Activated CD8-positive, alpha-beta memory T cell treated with anti-CD3 and anti-CD28 coated beads, Interleukin-2, amount 10 ng/mL, durations not matched to agents 7 days and 5 days (primary cell): ENCODE measurements at regions not wholly inside any gene's neighbourhood (a gene's known extent, or its start where the extent isn't known, plus 50 kb on each side); places are given as distances from the start of the nearest gene placed in this dataset.

Experiments used
- ATAC-seq: fragments of 150-1000 bp; cut with Tn5 transposase; one replicate; pipeline ENCODE4 v1.10.0; 2021; ENCODE audit warnings: moderate library complexity
- CTCF ChIA-PET: fragments of 350-600 bp; sonication (Branson Sonifier 250); formaldehyde crosslinking; loops from one replicate; lab custom pipeline; 2021; ENCODE audit warnings: antibody characterized with exemption; lab: Charles Lee
- DNase-seq: peaks from one replicate; pipeline ENCODE4 v3.0.0-alpha.2; 2020
- H3K27ac Mint-ChIP-seq: one replicate; pipeline ENCODE4 v1.8.0; 2021; ENCODE audit warnings: mild to moderate bottlenecking, mixed read lengths
- H3K27me3 Mint-ChIP-seq: one replicate; pipeline ENCODE4 v1.8.0; 2021; ENCODE audit warnings: mixed read lengths
- H3K36me3 Mint-ChIP-seq: one replicate; pipeline ENCODE4 v1.8.0; 2021; ENCODE audit warnings: mild to moderate bottlenecking, mixed read lengths
- H3K4me1 Mint-ChIP-seq: one replicate; pipeline ENCODE4 v1.8.0; 2021; ENCODE audit warnings: mixed read lengths
- H3K4me3 Mint-ChIP-seq: one replicate; pipeline ENCODE4 v1.8.0; 2021; ENCODE audit warnings: mild to moderate bottlenecking, moderate library complexity, mixed read lengths
- H3K9me3 Mint-ChIP-seq: one replicate; pipeline ENCODE4 v1.8.0; 2022; ENCODE audit warnings: low read depth, mixed read lengths

- peaks cover 3% of the 10 kb centered on the region for H3K4me1 Mint-ChIP-seq
- DNase-seq (no peak), ATAC-seq (no peak)
- H3K9me3 Mint-ChIP-seq = no peaks in the 10 kb centered on the region
- H3K27me3 Mint-ChIP-seq = no peaks in the 10 kb centered on the region
- CTCF ChIA-PET = interaction anchor here (0.9 to 1.2 kb wide), 2 partner anchors 13 to 70 kb away, joined by 3 to 4 read pairs; no protein-coding TSS in a partner anchor
- H3K27ac Mint-ChIP-seq = no peak overlapping the region
- no peak overlapping the region for H3K4me3 Mint-ChIP-seq
- H3K36me3 Mint-ChIP-seq = peaks cover 1% of the 10 kb centered on the region
Measured at GRCh38 chr3:17801131-17801530, 58.7 kb upstream of the TBC1D5 start.

GRCh38 chr3:17800232-17800631, 57.8 kb upstream of the TBC1D5 start:
- no peak for DNase-seq
- Mint-ChIP-seq H3K36me3 (peaks cover 1% of the 10 kb centered on the region), H3K4me3 (no peak overlapping the region), H3K27me3 (no peaks in the 10 kb centered on the region), H3K27ac (no peak overlapping the region), H3K4me1 (no peaks in the 10 kb centered on the region), H3K9me3 (no peaks in the 10 kb centered on the region)
- CTCF ChIA-PET = interaction anchor here (1.2 kb wide), 1 partner anchor 70 kb away, joined by 3 read pairs; no protein-coding TSS in a partner anchor
- no peak for ATAC-seq

DNA sequence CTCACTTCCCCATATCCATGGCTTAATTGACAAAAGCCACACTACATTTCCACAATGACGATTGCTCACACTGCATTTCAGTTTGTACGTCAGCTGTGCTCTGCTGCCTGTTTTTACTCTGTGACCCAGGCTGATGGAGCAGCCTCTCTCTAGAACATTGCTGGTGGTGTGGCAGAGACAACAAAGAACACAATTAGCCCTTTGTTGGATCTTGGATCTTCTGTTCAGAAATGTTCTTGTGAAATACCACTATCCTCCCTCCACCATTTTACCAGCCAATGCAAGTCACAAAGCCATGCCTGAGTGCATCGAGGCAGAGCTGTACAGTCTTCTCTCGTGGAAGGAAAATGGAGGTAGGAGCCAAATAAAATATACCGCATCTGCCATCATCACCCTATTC, 56.9 kb upstream of the TBC1D5 start:
- ATAC-seq = no peak
- Mint-ChIP-seq H3K27me3 (no peaks in the 10 kb centered on the region), H3K4me3 (no peak overlapping the region), H3K9me3 (no peaks in the 10 kb centered on the region), H3K36me3 (peaks cover 1% of the 10 kb centered on the region), H3K4me1 (no peaks in the 10 kb centered on the region), H3K27ac (no peak overlapping the region)
- CTCF ChIA-PET = no interaction called here
- no peak for DNase-seq

DNA sequence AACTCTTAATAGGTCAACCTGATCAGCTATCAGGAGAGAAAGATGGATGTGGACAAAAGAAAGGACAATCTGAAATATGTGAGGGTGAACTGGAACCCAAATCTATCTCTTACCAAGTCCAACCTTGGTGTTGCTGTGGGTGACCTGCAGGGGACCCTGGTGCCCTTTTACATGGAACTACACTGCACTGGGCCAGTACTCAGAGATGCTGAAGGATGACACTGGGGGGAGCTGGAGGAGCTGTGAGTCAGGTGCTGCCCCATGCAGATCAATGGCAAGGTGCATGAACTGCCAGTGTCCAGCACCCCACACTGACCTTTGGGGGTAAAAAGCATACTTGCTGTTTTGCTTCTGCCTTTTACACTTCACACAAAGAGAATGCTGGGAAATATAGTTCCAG, 55.6 kb upstream of the TBC1D5 start:
- DNase-seq (no peak), ATAC-seq (no peak)
- no peaks in the 10 kb centered on the region for H3K27me3 Mint-ChIP-seq
- peaks cover 5% of the 10 kb centered on the region for H3K36me3 Mint-ChIP-seq
- H3K27ac Mint-ChIP-seq = no peak overlapping the region
- H3K9me3 Mint-ChIP-seq = no peaks in the 10 kb centered on the region
- no peaks in the 10 kb centered on the region for H3K4me1 Mint-ChIP-seq
- H3K4me3 Mint-ChIP-seq = no peak overlapping the region
- CTCF ChIA-PET = no interaction called here

GRCh38 chr3:17795711-17796110, 53.3 kb upstream of the TBC1D5 start:
- H3K27ac Mint-ChIP-seq = no peak overlapping the region
- CTCF ChIA-PET = no interaction called here
- H3K9me3 Mint-ChIP-seq = peaks cover 6% of the 10 kb centered on the region
- H3K27me3 Mint-ChIP-seq = no peaks in the 10 kb centered on the region
- DNase-seq (no peak), ATAC-seq (no peak)
- peaks cover 15% of the 10 kb centered on the region for H3K36me3 Mint-ChIP-seq
- no peaks in the 10 kb centered on the region for H3K4me1 Mint-ChIP-seq
- no peak overlapping the region for H3K4me3 Mint-ChIP-seq

- H3K27ac Mint-ChIP-seq = no peak overlapping the region
- peaks cover 6% of the 10 kb centered on the region for H3K9me3 Mint-ChIP-seq
- no peak for ATAC-seq
- CTCF ChIA-PET = no interaction called here
- peaks cover 16% of the 10 kb centered on the region for H3K36me3 Mint-ChIP-seq
- no peak overlapping the region for H3K4me3 Mint-ChIP-seq
- no peaks in the 10 kb centered on the region for H3K4me1 Mint-ChIP-seq
- peaks cover under 1% of the 10 kb centered on the region for H3K27me3 Mint-ChIP-seq
- DNase-seq = no peak
Measured at GRCh38 chr3:17795280-17795679, 52.8 kb upstream of the TBC1D5 start.

- Mint-ChIP-seq H3K27ac (no peak overlapping the region), H3K27me3 (peaks cover 8% of the 10 kb centered on the region), H3K9me3 (peaks cover 6% of the 10 kb centered on the region), H3K36me3 (peaks cover 23% of the 10 kb centered on the region), H3K4me3 (no peak overlapping the region), H3K4me1 (no peaks in the 10 kb centered on the region)
- DNase-seq (no peak), ATAC-seq (no peak)
- CTCF ChIA-PET = interaction anchor here (1.1 kb wide), 1 partner anchor 16 kb away, joined by 3 read pairs; no protein-coding TSS in a partner anchor
Measured at GRCh38 chr3:17793542-17794195, 51.2 kb upstream of the TBC1D5 start.
